HepG2 (cell line): ENCODE measurements at regions not wholly inside any gene's neighbourhood (a gene's known extent, or its start where the extent isn't known, plus 50 kb on each side); places are given as distances from the start of the nearest gene placed in this dataset.

Experiments
- EED ChIP-seq: sonication (generic); formaldehyde crosslinking; IDR thresholded peaks from 2 replicates; pipeline ENCODE4 v1.5.0; 2020; ENCODE audit warnings: mild to moderate bottlenecking, missing genetic modification reagents
- ELF1 ChIP-seq: sonication (generic); formaldehyde crosslinking; IDR thresholded peaks from 2 replicates; pipeline ENCODE4 v1.4.0; 2020; ENCODE audit warnings: missing genetic modification reagents
- JUND ChIP-seq: sonication (generic); formaldehyde crosslinking; IDR thresholded peaks from 2 replicates; pipeline ENCODE4 v1.8.0; 2022; ENCODE audit warnings: mild to moderate bottlenecking, missing genetic modification reagents
- KLF13 ChIP-seq: sonication (generic); formaldehyde crosslinking; IDR thresholded peaks from 2 replicates; pipeline ENCODE4 v1.4.0; 2020; ENCODE audit warnings: mild to moderate bottlenecking, missing genetic modification reagents
- TARDBP ChIP-seq: sonication (generic); formaldehyde crosslinking; IDR thresholded peaks from 2 replicates; pipeline ENCODE4 v1.8.0; 2022; ENCODE audit warnings: mild to moderate bottlenecking, missing genetic modification reagents
- ZBTB21 ChIP-seq: sonication (generic); formaldehyde crosslinking; IDR thresholded peaks from 2 replicates; pipeline ENCODE4 v1.4.0; 2020; ENCODE audit warnings: missing genetic modification reagents
- TF ChIP-seq, protein P1 (sequence below): sonication (generic); formaldehyde crosslinking; IDR thresholded peaks from 2 replicates; pipeline ENCODE4 v1.4.0; 2020; ENCODE audit warnings: mild to moderate bottlenecking, missing genetic modification reagents

DNA sequence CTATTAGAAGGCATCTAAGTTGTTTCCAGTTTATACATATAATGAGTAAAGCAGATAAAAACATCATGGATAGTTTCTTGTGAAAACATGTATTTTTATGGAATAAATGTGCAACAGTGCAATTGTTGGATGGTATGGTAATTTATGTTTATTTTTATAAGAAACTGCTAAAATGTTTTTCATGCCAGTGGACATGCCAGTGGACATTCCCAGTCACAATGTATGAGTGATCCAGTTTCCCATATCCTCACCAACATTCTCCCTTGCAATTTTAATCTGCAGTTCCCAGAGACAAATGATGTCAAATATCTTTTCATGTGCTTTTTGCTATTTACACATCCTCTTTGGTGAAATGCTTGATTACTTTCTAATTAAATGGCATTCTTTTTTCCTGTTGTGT is 818.6 kb downstream of the SUCLG1 start:
- TF ChIP-seq TARDBP (CRISPR knock-in tag) (no peak), ELF1 (CRISPR knock-in tag) (no peak), EED (no peak), KLF13 (CRISPR knock-in tag) (no peak), ZBTB21 (no peak), JUND (CRISPR knock-in tag) (no peak)
- TF ChIP-seq, protein P1, sequence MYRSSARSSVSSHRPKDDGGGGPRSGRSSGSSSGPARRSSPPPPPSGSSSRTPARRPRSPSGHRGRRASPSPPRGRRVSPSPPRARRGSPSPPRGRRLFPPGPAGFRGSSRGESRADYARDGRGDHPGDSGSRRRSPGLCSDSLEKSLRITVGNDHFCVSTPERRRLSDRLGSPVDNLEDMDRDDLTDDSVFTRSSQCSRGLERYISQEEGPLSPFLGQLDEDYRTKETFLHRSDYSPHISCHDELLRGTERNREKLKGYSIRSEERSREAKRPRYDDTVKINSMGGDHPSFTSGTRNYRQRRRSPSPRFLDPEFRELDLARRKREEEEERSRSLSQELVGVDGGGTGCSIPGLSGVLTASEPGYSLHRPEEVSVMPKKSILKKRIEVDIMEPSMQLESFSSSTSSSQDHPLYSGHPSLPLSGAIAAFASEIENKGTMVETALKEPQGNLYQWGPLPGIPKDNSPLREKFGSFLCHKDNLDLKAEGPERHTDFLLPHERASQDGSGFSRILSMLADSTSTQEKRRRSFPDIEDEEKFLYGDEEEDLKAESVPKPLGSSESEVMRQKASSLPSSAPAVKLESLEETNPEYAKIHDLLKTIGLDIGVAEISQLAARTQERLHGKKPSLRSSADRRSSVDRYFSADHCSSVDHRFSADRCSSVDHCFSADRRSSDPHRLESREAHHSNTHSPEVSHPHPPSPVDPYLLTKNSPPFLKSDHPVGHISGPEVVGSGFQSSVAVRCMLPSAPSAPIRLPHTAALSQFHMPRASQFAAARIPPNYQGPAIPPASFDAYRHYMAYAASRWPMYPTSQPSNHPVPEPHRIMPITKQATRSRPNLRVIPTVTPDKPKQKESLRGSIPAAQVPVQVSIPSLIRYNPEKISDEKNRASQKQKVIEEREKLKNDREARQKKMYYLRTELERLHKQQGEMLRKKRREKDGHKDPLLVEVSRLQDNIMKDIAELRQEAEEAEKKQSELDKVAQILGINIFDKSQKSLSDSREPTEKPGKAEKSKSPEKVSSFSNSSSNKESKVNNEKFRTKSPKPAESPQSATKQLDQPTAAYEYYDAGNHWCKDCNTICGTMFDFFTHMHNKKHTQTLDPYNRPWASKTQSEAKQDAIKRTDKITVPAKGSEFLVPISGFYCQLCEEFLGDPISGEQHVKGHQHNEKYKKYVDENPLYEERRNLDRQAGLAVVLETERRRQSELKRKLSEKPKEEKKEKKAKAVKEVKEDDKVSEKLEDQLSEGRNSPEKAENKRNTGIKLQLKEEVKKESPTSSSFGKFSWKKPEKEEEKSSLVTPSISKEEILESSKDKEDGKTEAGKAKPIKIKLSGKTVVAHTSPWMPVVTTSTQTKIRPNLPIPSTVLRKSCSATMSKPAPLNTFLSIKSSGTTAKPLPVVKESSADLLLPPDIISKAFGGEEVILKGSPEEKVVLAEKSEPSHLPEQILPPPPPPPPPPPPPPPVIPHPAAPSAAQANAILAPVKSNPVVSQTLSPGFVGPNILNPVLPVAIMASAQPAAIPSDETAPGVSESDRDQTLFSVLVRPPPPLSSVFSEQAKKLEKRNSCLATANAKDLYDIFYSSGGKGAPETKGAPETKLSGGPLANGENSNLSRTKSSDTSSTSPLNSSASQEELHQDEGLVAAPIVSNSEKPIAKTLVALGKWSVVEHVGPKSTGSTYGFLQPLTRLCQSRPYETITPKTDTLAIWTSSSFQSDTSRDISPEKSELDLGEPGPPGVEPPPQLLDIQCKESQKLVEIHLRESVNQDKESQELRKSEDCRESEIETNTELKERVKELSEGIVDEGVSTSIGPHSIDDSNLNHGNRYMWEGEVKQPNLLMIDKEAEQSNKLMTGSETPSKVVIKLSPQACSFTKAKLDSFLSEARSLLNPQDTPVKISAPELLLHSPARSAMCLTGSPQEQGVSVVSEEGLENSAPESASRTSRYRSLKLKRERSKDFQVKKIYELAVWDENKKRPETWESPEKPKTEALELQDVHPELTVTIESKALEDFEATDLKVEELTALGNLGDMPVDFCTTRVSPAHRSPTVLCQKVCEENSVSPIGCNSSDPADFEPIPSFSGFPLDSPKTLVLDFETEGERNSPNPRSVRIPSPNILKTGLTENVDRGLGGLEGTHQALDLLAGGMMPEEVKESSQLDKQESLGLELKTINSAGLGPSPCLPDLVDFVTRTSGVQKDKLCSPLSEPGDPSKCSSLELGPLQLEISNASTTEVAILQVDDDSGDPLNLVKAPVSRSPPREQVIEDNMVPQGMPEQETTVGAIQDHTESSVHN (CRISPR knock-in tag) = no peak
